Fibroblast of lung (primary cell): ENCODE measurements at regions not wholly inside any gene's neighbourhood (a gene's known extent, or its start where the extent isn't known, plus 50 kb on each side); places are given as distances from the start of the nearest gene placed in this dataset.

Source experiments
- DNase-seq, 2 donors: peaks; one replicate each; pipeline versions ENCODE4 v3.0.0 to v3.0.0-alpha.2; 2010; ENCODE audit warnings: low read depth in 2 of 2
- H2AFZ ChIP-seq: 2 replicates; pipeline ENCODE4 v1.5.1; 2012; ENCODE audit warnings: low read length, control low read depth, inconsistent platforms
- H3K27ac ChIP-seq: 2 replicates; pipeline ENCODE4 v1.5.1; 2011; ENCODE audit warnings: low read length, control low read depth; ENCODE audit not compliant: insufficient read depth
- H3K27me3 ChIP-seq: 2 replicates; pipeline ENCODE4 v1.5.1; 2011; ENCODE audit warnings: mild to moderate bottlenecking, low read length; ENCODE audit not compliant: control insufficient read depth, insufficient read depth
- H3K36me3 ChIP-seq: 2 replicates; pipeline ENCODE4 v1.5.1; 2011; ENCODE audit warnings: low read length; ENCODE audit not compliant: control insufficient read depth, insufficient read depth
- H3K4me1 ChIP-seq: 2 replicates; pipeline ENCODE4 v1.5.1; 2011; ENCODE audit warnings: low read length; ENCODE audit not compliant: control insufficient read depth, insufficient read depth; ENCODE audit errors: extremely low read depth
- H3K4me2 ChIP-seq: 2 replicates; pipeline ENCODE4 v1.5.1; 2011; ENCODE audit warnings: low read length, control low read depth; ENCODE audit not compliant: insufficient read depth; ENCODE audit errors: extremely low read depth
- H3K4me3 ChIP-seq, 4 experiments: fragments of 200-600 bp in 1 of 4; sonication (generic) in 1 of 4; replicated peaks in 1 of 4; 2 replicates each; pipeline ENCODE4 v1.5.1; 2011 to 2016; ENCODE audit warnings: low read length in 4 of 4, low read depth in 3 of 4, mild to moderate bottlenecking in 3 of 4, control low read depth in 2 of 4, inconsistent platforms in 1 of 4, mixed read lengths in 1 of 4; ENCODE audit not compliant: insufficient read depth in 1 of 4; ENCODE audit errors: control extremely low read depth in 1 of 4
- H3K79me2 ChIP-seq: 2 replicates; pipeline ENCODE4 v1.5.1; 2012; ENCODE audit warnings: mild to moderate bottlenecking, low read length, inconsistent platforms; ENCODE audit not compliant: control insufficient read depth, insufficient read depth
- H3K9ac ChIP-seq: 2 replicates; pipeline ENCODE4 v1.5.1; 2011; ENCODE audit warnings: mild to moderate bottlenecking, low read length, control low read depth; ENCODE audit not compliant: insufficient read depth
- H3K9me3 ChIP-seq: 2 replicates; pipeline ENCODE4 v1.5.1; 2012; ENCODE audit warnings: low read depth, low read length; ENCODE audit not compliant: control insufficient read depth, insufficient read depth
- H4K20me1 ChIP-seq: 2 replicates; pipeline ENCODE4 v1.5.1; 2011; ENCODE audit warnings: low read length; ENCODE audit not compliant: control insufficient read depth, insufficient read depth; ENCODE audit errors: extremely low read depth
- CTCF ChIP-seq, 2 donors: IDR thresholded peaks in 1 of 2; conservative IDR thresholded peaks in 1 of 2; 1 replicate in 1 of 2; 2 replicates in 1 of 2; pipeline ENCODE4 v1.5.1; 2011 to 2012; ENCODE audit warnings: low read length in 2 of 2, control low read depth in 1 of 2, inconsistent platforms in 1 of 2, low read depth in 1 of 2, mild to moderate bottlenecking in 1 of 2
- EZH2 ChIP-seq: IDR thresholded peaks from 2 replicates; pipeline ENCODE4 v1.5.1; 2012; ENCODE audit warnings: low read length, control low read depth, mild to moderate bottlenecking; ENCODE audit errors: missing control alignments

DNA sequence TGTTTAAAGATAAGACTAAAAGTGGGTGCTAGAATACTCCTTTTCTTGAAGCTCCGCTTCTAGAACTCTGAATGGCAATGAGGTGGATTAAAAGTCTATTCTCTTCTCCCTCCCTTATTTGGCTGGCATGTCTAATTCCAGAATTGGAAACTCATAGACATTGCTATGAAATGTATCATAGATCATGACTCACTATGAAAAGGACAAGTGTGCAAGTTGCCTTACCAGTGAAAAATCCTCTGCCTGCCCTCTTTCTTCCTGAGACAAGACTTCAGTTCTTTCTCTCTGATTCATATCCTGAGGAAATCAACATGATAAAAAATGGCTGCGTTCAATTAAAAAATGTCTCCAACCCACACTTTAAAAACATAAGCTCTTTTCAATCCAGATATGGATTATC is 73.2 kb upstream of the BLID start:
- Histone ChIP-seq H3K36me3 (no peaks in the 10 kb centered on the region), H3K9me3 (peaks cover 3% of the 10 kb centered on the region), H3K4me1 (peaks cover 16% of the 10 kb centered on the region), H3K79me2 (peaks cover 66% of the 10 kb centered on the region), H3K27ac (peak overlapping the region; percentile 69), H3K27me3 (no peaks in the 10 kb centered on the region), H3K4me3 (no peak overlapping the region), H4K20me1 (no peaks in the 10 kb centered on the region), H3K4me2 (no peak overlapping the region), H2AFZ (no peak overlapping the region), H3K9ac (no peak overlapping the region)
- DNase-seq = peak; percentile 95 to 99
- no peak for TF ChIP-seq EZH2
- no peak for TF ChIP-seq CTCF (conservative IDR thresholded peaks at IDR 0.05 in 1 of 2, IDR thresholded peaks at IDR 0.05 in 1 of 2; ENCODE audit: low read depth in 1 of 2, low read length in 2 of 2)

- TF ChIP-seq CTCF (conservative IDR thresholded peaks at IDR 0.05 in 1 of 2, IDR thresholded peaks at IDR 0.05 in 1 of 2; ENCODE audit: low read depth in 1 of 2, low read length in 2 of 2) = no peak
- no peak for TF ChIP-seq EZH2
- Histone ChIP-seq H3K4me3 (no peak overlapping the region), H3K27ac (peak overlapping the region; percentile 40), H3K36me3 (no peaks in the 10 kb centered on the region), H3K4me1 (peaks cover 8% of the 10 kb centered on the region), H3K79me2 (peaks cover 66% of the 10 kb centered on the region), H3K9me3 (peaks cover 3% of the 10 kb centered on the region), H3K4me2 (no peak overlapping the region), H3K9ac (no peak overlapping the region), H4K20me1 (no peaks in the 10 kb centered on the region), H3K27me3 (no peaks in the 10 kb centered on the region), H2AFZ (no peak overlapping the region)
- no peak for DNase-seq
These were observed 71.6 kb upstream of the BLID start for GRCh38 chr11:122187373-122188165.

- peak; percentile 98 to 100 for DNase-seq
- H3K79me2 ChIP-seq = peaks cover 66% of the 10 kb centered on the region
- H2AFZ ChIP-seq = no peak overlapping the region
- no peaks in the 10 kb centered on the region for H3K36me3 ChIP-seq
- no peak overlapping the region for H3K4me2 ChIP-seq
- TF ChIP-seq CTCF (conservative IDR thresholded peaks at IDR 0.05 in 1 of 2, IDR thresholded peaks at IDR 0.05 in 1 of 2; ENCODE audit: low read depth in 1 of 2, low read length in 2 of 2) (no peak), EZH2 (no peak)
- peak overlapping the region; percentile 40 for H3K27ac ChIP-seq
- H3K9me3 ChIP-seq = peaks cover 3% of the 10 kb centered on the region
- H4K20me1 ChIP-seq = no peaks in the 10 kb centered on the region
- no peaks in the 10 kb centered on the region for H3K27me3 ChIP-seq
- no peak overlapping the region for H3K9ac ChIP-seq
- H3K4me3 ChIP-seq = no peak overlapping the region
- peaks cover 8% of the 10 kb centered on the region for H3K4me1 ChIP-seq
These were observed 70.5 kb upstream of the BLID start for GRCh38 chr11:122186439-122187080.
